Body of pancreas (tissue), 4 donors: ENCODE measurements at regions not wholly inside any gene's neighbourhood (a gene's known extent, or its start where the extent isn't known, plus 50 kb on each side); places are given as distances from the start of the nearest gene placed in this dataset.

ENCODE experiments used
- ATAC-seq: fragments of 150-250 bp; one replicate; pipeline ENCODE4 v1.9.1; 2016
- DNase-seq, 4 donors: peaks; one replicate each; pipeline ENCODE4 v3.0.0-alpha.2; 2019
- H3K27ac ChIP-seq, 4 donors: fragments of 200-600 bp; sonication (generic); 1 replicate in 3 of 4; 2 replicates in 1 of 4; pipeline versions ENCODE4 v1.5.1 to v1.6.1; 2016 to 2019; ENCODE audit warnings: mild to moderate bottlenecking in 1 of 4, mixed read lengths in 1 of 4, moderate library complexity in 1 of 4
- H3K27me3 ChIP-seq, 2 donors: fragments of 200-600 bp; sonication (generic); one replicate each; pipeline ENCODE4 v1.6.0; 2016; ENCODE audit warnings: mild to moderate bottlenecking in 1 of 2
- H3K36me3 ChIP-seq, 2 donors: fragments of 200-600 bp; sonication (generic); replicated peaks in 1 of 2; 2 replicates each; pipeline ENCODE4 v1.5.1; 2016; ENCODE audit warnings: low read depth in 2 of 2; ENCODE audit not compliant: insufficient read depth in 1 of 2
- H3K4me1 ChIP-seq: fragments of 200-600 bp; sonication (generic); one replicate; pipeline ENCODE4 v1.6.0; 2016
- H3K4me3 ChIP-seq, 2 donors: fragments of 200-600 bp; sonication (generic); 1 replicate in 1 of 2; 2 replicates in 1 of 2; pipeline ENCODE4 v1.5.1; 2016 to 2019
- H3K9me3 ChIP-seq, 3 donors: fragments of 200-600 bp; sonication (generic); 1 replicate in 2 of 3; 2 replicates in 1 of 3; pipeline ENCODE4 v1.5.1; 2016
- POLR2A ChIP-seq, 3 donors: fragments of 450-650 bp; IDR thresholded peaks; one replicate each; pipeline ENCODE4 v1.6.1; 2016; ENCODE audit warnings: antibody characterized with exemption in 3 of 3, mild to moderate bottlenecking in 2 of 3
- WGBS, 2 donors: methylation state at CpG; one replicate each; pipeline ENCODE4 v1.1.5; 2017; 5-methylcytosine and 5-hydroxymethylcytosine counted together
- intact Hi-C: fragments of 100-400 bp; cut with DNase I; formaldehyde crosslinking; loops from one replicate; pipeline ENCODE4 v1.15.1; 2023
- TF ChIP-seq, protein P1 (sequence below), 7 experiments: fragments of 450-650 bp in 4 of 7; fragments of 200-600 bp in 3 of 7; sonication (generic) in 3 of 7; IDR thresholded peaks; one replicate each; pipeline ENCODE4 v1.5.1; 2016 to 2019; ENCODE audit warnings: antibody characterized with exemption in 7 of 7

DNA sequence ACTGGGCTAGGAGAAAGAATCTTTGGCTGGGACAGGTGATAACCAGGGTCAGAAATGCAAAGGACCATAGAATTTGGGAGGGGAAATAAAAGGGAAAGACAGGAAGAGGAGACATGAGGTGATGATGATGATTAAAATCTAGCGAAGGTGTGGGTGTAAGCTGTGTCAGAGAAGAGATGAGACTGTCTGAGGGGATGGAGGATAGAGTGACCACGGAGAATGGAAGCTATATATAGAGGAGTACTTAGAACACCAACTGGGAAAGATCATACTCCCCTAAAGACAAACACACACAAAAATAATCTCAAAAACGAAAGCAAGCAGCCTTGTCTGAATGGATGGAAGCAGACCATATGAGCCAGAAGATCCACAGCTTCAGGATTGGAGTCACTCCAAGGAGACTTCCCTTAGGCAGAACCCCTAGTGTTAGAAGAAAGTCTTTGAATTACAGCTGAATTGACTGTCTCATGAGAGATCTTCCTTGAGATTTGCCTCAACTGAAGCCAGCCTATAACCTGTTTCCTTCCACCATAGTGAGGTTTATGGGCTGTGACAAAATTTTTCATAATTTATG is 115.2 kb upstream of the DAZL start:
- TF ChIP-seq, protein P1, sequence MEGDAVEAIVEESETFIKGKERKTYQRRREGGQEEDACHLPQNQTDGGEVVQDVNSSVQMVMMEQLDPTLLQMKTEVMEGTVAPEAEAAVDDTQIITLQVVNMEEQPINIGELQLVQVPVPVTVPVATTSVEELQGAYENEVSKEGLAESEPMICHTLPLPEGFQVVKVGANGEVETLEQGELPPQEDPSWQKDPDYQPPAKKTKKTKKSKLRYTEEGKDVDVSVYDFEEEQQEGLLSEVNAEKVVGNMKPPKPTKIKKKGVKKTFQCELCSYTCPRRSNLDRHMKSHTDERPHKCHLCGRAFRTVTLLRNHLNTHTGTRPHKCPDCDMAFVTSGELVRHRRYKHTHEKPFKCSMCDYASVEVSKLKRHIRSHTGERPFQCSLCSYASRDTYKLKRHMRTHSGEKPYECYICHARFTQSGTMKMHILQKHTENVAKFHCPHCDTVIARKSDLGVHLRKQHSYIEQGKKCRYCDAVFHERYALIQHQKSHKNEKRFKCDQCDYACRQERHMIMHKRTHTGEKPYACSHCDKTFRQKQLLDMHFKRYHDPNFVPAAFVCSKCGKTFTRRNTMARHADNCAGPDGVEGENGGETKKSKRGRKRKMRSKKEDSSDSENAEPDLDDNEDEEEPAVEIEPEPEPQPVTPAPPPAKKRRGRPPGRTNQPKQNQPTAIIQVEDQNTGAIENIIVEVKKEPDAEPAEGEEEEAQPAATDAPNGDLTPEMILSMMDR (IDR thresholded peaks at IDR 0.05), result no peak
- TF ChIP-seq POLR2A (IDR thresholded peaks at IDR 0.05), result no peak
- Histone ChIP-seq H3K4me1 (no peaks in the 10 kb centered on the region), H3K27ac (no peak overlapping the region), H3K36me3 (no peaks in the 10 kb centered on the region), H3K4me3 (no peak overlapping the region), H3K27me3 (no peaks in the 10 kb centered on the region), H3K9me3 (no peaks in the 10 kb centered on the region)
- ATAC-seq (no peak), DNase-seq (no peak)
- WGBS, 2 donors, result 51 to 61% methylated on average over 3 of the region's 3 CpGs
- intact Hi-C loops, result no loop called here

DNA sequence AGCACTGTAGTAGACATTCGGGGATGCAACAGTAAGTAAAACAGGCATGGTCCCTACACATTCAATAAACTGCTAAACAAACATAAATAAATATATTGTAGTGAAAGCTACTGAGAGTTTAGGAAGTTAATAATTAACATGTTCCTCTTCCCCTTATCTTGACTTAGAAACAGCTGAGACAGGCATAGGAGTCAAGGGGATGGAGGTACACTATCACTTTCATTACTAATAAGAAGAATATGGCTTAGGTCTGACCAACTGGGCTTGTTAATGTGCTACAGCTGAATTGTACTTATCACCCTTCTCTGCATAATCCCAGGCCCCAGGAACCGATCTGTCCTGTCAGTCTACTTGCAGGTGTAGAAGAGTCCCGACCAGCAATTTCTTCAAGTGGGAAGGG is 116.3 kb upstream of the DAZL start:
- Histone ChIP-seq H3K36me3 (no peaks in the 10 kb centered on the region), H3K27me3 (no peaks in the 10 kb centered on the region), H3K4me3 (no peak overlapping the region), H3K4me1 (no peaks in the 10 kb centered on the region), H3K9me3 (no peaks in the 10 kb centered on the region), H3K27ac (no peak overlapping the region)
- TF ChIP-seq, protein P1 (IDR thresholded peaks at IDR 0.05), result no peak
- no peak for TF ChIP-seq POLR2A (IDR thresholded peaks at IDR 0.05)
- no peak for ATAC-seq
- DNase-seq, result no peak
- 72 to 79% methylated on average over 3 of the region's 3 CpGs for WGBS, 2 donors
- intact Hi-C loops, result no loop called here

DNA sequence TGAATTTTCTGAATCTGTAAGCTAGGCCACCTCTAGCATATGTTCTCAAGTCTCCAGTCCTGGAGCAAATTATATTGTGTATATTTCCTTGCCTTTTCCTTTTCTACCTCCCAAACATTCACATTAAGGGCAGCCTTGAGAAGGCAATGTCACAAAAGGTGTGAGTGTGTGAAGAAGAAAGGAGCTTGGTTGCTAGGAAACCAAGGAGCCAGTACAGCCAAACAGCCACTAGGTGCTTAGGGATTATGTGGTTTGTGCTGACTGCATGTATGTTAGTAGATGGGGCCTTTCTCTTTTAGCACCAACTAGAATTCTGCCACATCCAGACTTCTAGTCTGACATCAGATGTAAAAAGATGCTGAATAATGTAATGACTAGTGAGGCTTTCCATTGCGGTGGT is 118.8 kb upstream of the DAZL start:
- ATAC-seq (no peak), DNase-seq (no peak)
- Histone ChIP-seq H3K27ac (no peak overlapping the region), H3K9me3 (no peaks in the 10 kb centered on the region), H3K4me1 (no peaks in the 10 kb centered on the region), H3K4me3 (no peak overlapping the region), H3K27me3 (no peaks in the 10 kb centered on the region), H3K36me3 (no peaks in the 10 kb centered on the region)
- 23 to 31% methylated on average over 1 of the region's 1 CpG for WGBS, 2 donors
- no peak for TF ChIP-seq POLR2A (IDR thresholded peaks at IDR 0.05)
- TF ChIP-seq, protein P1 (IDR thresholded peaks at IDR 0.05), result no peak
- intact Hi-C loops, result no loop called here

DNA sequence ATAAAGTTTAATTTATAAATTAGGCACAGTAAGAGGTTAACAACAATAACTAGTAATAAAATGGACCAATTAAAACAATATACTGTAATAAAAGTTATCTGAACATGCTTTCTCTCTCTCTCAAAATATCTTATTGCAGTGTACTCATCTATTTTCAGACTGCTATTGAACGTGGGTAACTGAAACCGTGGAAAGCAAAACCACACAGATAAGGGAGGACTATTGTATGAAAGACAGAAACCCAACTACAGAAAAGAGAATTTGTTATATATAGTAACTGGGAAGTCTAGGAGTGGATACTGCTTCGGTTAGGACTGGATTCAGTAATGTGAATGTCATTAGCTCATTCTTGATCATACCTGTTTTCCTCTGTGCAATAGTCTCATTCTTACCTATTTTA is 119.3 kb upstream of the DAZL start:
- no peak overlapping the region for H3K4me3 ChIP-seq
- DNase-seq (no peak), ATAC-seq (no peak)
- WGBS, 2 donors, result 43 to 48% methylated on average over 3 of the region's 3 CpGs
- intact Hi-C loops, result no loop called here
- no peaks in the 10 kb centered on the region for H3K9me3 ChIP-seq
- H3K27me3 ChIP-seq, result no peaks in the 10 kb centered on the region
- TF ChIP-seq POLR2A (IDR thresholded peaks at IDR 0.05), result no peak
- TF ChIP-seq, protein P1 (IDR thresholded peaks at IDR 0.05), result no peak
- H3K4me1 ChIP-seq, result no peaks in the 10 kb centered on the region
- H3K27ac ChIP-seq, result no peak overlapping the region
- H3K36me3 ChIP-seq, result no peaks in the 10 kb centered on the region

DNA sequence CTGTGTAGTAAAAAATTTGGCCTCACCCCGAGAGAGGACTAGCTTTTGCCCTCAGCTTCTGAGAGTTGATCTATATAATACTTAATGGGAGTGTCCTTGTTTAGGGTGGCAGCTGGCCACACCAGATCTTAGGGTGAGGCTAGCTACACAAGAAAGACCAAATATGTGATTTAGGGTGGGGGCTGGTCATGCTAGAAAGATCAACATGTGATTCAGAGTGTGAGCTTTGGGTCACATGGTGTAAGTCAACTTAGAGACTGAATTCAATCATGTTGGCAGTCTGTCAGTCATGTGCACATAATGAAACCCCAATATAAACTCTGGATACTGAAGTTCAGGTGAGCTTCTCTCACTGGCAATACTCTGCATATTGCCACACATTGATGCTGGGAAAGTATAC is 120.7 kb upstream of the DAZL start:
- no peak for ATAC-seq
- Histone ChIP-seq H3K4me3 (no peak overlapping the region), H3K4me1 (no peaks in the 10 kb centered on the region), H3K27ac (no peak overlapping the region), H3K36me3 (no peaks in the 10 kb centered on the region), H3K27me3 (no peaks in the 10 kb centered on the region), H3K9me3 (no peaks in the 10 kb centered on the region)
- intact Hi-C loops, result no loop called here
- WGBS, 2 donors, result 0% methylated on average over 1 of the region's 1 CpG
- TF ChIP-seq, protein P1 (IDR thresholded peaks at IDR 0.05), result no peak
- no peak for TF ChIP-seq POLR2A (IDR thresholded peaks at IDR 0.05)
- no peak for DNase-seq
